ENCODE measurements at regions not wholly inside any gene's neighbourhood (a gene's known extent, or its start where the extent isn't known, plus 50 kb on each side); places are given as distances from the start of the nearest gene placed in this dataset.

GRCh38 chr3:182731764-182732163 lies 61.5 kb upstream of the ATP11B start:
- H3K36me3 ChIP-seq (replicated peaks) = no peaks in the 10 kb centered on the region
- H3K4me3 ChIP-seq (ENCODE audit: low read depth, low read length) = no peak overlapping the region
- no peak for DNase-seq
- in situ Hi-C loops (cut with HindIII; ENCODE audit: low pct_ligation_motif_present, low sequenced_read_pairs) = no loop called here
- TF ChIP-seq, protein P1, sequence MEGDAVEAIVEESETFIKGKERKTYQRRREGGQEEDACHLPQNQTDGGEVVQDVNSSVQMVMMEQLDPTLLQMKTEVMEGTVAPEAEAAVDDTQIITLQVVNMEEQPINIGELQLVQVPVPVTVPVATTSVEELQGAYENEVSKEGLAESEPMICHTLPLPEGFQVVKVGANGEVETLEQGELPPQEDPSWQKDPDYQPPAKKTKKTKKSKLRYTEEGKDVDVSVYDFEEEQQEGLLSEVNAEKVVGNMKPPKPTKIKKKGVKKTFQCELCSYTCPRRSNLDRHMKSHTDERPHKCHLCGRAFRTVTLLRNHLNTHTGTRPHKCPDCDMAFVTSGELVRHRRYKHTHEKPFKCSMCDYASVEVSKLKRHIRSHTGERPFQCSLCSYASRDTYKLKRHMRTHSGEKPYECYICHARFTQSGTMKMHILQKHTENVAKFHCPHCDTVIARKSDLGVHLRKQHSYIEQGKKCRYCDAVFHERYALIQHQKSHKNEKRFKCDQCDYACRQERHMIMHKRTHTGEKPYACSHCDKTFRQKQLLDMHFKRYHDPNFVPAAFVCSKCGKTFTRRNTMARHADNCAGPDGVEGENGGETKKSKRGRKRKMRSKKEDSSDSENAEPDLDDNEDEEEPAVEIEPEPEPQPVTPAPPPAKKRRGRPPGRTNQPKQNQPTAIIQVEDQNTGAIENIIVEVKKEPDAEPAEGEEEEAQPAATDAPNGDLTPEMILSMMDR (IDR thresholded peaks at IDR 0.05; ENCODE audit: low read depth, low read length, missing control alignments) = no peak
- no peaks in the 10 kb centered on the region for H3K27me3 ChIP-seq (replicated peaks)
- H3K27ac ChIP-seq = no peak overlapping the region

GRCh38 chr3:182732232-182733015 lies 60.9 kb upstream of the ATP11B start:
- in situ Hi-C loops (cut with HindIII; ENCODE audit: low pct_ligation_motif_present, low sequenced_read_pairs) = no loop called here
- Histone ChIP-seq H3K27ac (no peak overlapping the region), H3K4me3 (ENCODE audit: low read depth, low read length) (no peak overlapping the region), H3K27me3 (replicated peaks) (no peaks in the 10 kb centered on the region), H3K36me3 (replicated peaks) (no peaks in the 10 kb centered on the region)
- no peak for DNase-seq
- TF ChIP-seq, protein P1 (IDR thresholded peaks at IDR 0.05; ENCODE audit: low read depth, low read length, missing control alignments) = no peak

DNA sequence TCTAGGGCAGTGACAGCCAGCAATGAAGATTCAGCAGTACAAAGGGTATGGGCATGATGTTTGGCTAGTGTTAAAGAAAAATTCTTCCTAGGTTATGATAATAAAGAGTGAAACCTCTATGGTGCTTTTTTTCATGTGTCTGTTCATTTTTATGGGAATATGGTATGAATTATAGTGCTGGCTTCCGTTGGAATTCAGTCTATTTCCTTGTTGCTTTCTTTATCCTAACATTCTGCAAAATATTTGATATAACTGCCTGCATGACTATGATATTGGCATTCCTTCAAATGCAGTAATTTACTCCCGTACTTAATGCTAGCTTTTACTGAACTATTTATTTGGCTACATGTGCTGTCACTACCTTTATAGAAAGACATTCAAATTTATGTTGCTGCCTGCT lies 57.6 kb upstream of the ATP11B start:
- Histone ChIP-seq H3K4me3 (ENCODE audit: low read depth, low read length) (no peak overlapping the region), H3K27me3 (replicated peaks) (no peaks in the 10 kb centered on the region), H3K36me3 (replicated peaks) (no peaks in the 10 kb centered on the region), H3K27ac (no peak overlapping the region)
- in situ Hi-C loops (cut with HindIII; ENCODE audit: low pct_ligation_motif_present, low sequenced_read_pairs) = no loop called here
- DNase-seq = no peak
- TF ChIP-seq, protein P1 (IDR thresholded peaks at IDR 0.05; ENCODE audit: low read depth, low read length, missing control alignments) = no peak

DNA sequence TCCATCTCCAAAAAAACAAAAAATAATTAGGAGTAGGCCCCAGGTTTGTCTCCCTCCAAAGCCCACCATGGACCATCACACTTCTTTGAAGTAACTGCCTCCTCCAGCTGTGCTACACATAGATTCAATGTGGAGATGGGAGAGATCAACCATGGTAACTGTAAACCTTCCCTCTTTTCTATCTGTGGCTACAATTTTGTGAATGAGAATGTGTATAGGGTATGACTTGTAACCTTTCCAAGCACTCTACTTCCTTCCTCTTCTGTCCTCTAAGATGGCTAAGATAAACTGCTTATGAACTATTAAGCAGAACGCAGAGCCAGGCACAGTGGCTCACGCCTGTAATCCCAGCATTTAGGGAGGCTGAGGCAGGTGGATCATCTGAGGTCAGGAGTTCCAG lies 55.5 kb upstream of the ATP11B start:
- TF ChIP-seq, protein P1 (IDR thresholded peaks at IDR 0.05; ENCODE audit: low read depth, low read length, missing control alignments) = no peak
- no peak for DNase-seq
- no peaks in the 10 kb centered on the region for H3K36me3 ChIP-seq (replicated peaks)
- in situ Hi-C loops (cut with HindIII; ENCODE audit: low pct_ligation_motif_present, low sequenced_read_pairs) = no loop called here
- H3K4me3 ChIP-seq (ENCODE audit: low read depth, low read length) = no peak overlapping the region
- H3K27me3 ChIP-seq (replicated peaks) = no peaks in the 10 kb centered on the region
- H3K27ac ChIP-seq = no peak overlapping the region

DNA sequence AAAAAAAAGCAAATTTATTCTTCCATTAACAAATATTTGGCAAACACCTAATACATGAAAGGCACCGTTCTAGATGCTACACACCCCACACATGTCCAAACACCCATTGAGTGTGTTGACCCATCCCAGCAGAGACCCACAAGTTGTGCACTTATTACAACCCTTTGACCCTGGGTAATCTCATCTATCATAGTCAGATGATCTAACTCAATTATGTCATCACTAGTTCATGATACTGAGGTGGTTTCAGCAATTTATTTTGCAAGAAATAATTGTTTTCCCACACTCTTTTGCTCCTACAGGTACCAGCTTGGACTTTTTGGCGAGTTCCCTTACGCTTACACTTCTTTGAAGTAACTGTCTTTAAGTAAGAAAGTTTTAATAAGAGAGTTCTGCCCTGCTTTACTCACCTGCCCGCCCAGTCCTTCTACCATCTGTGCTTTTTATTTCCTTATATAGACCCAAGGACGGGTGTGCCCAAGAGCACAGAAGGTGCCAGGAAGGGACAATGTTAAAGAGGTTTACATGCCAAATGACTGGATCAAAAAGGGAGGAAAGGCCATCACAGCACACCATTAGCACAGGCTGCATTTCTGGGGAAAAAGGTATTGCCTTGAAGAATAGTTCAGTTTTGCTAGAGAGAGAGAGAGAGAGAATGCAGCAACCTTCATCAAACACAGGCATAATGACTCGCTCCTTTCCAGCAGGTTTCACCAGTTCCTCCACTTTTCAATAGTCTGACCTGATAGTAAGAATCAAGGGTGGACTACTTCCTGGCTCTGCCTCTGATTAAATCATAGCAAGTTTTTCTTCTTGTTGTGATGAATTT lies 54.5 kb upstream of the ATP11B start:
- TF ChIP-seq, protein P1 (IDR thresholded peaks at IDR 0.05; ENCODE audit: low read depth, low read length, missing control alignments) = no peak
- H3K4me3 ChIP-seq (ENCODE audit: low read depth, low read length) = no peak overlapping the region
- DNase-seq = no peak
- H3K27ac ChIP-seq = no peak overlapping the region
- no peaks in the 10 kb centered on the region for H3K36me3 ChIP-seq (replicated peaks)
- in situ Hi-C loops (cut with HindIII; ENCODE audit: low pct_ligation_motif_present, low sequenced_read_pairs) = no loop called here
- H3K27me3 ChIP-seq (replicated peaks) = no peaks in the 10 kb centered on the region
